Panc1 (cell line): ENCODE measurements at regions not wholly inside any gene's neighbourhood (a gene's known extent, or its start where the extent isn't known, plus 50 kb on each side); places are given as distances from the start of the nearest gene placed in this dataset.

Experiments
- ATAC-seq: fragments of 200-7000 bp; cut with Tn5 transposase; 2 replicates; pipeline ENCODE4 v1.9.1; 2020; ENCODE audit warnings: mild to moderate bottlenecking, moderate library complexity
- BruUV-seq: library from RNA; stranded (reverse); fragments of 400-500 nt; replicated peaks from 2 replicates; lab custom pipeline; 2021; lab: Mats Ljungman, UMichigan
- CTCF ChIA-PET: fragments of 300-600 bp; sonication (Branson Sonifier 250); formaldehyde crosslinking; loops from one replicate; lab custom pipeline; 2022; ENCODE audit warnings: antibody characterized with exemption; lab: Charles Lee
- POLR2A ChIA-PET: fragments of 300-600 bp; sonication (Branson Sonifier 250); formaldehyde crosslinking; loops from one replicate; lab custom pipeline; 2022; ENCODE audit warnings: antibody characterized with exemption; lab: Charles Lee
- DNase-seq: peaks from one replicate; pipeline ENCODE4 v3.0.0-alpha.2; 2010; ENCODE audit warnings: low read depth, low spot score
- H3K27ac ChIP-seq: 2 replicates; pipeline ENCODE4 v1.5.1; 2011; ENCODE audit warnings: mild to moderate bottlenecking, low read length, inconsistent platforms
- H3K27me3 ChIP-seq: fragments of 200-500 bp; sonication (Bioruptor generic); 2 replicates; pipeline ENCODE4 v1.6.0; 2014; ENCODE audit warnings: low read length, inconsistent platforms; ENCODE audit not compliant: control insufficient read depth, insufficient read depth
- H3K36me3 ChIP-seq: fragments of 200-500 bp; sonication (Bioruptor generic); 2 replicates; pipeline ENCODE4 v1.5.1; 2014; ENCODE audit warnings: inconsistent platforms, mild to moderate bottlenecking, low read length, moderate library complexity; ENCODE audit not compliant: control insufficient read depth, insufficient read depth
- H3K4me1 ChIP-seq: 2 replicates; pipeline ENCODE4 v1.5.1; 2011; ENCODE audit warnings: inconsistent platforms, mild to moderate bottlenecking, low read length, moderate library complexity; ENCODE audit not compliant: control insufficient read depth, insufficient read depth
- H3K4me3 ChIP-seq, 2 experiments: 2 replicates each; pipeline ENCODE4 v1.5.1; 2011 to 2012; ENCODE audit warnings: low read depth in 2 of 2, low read length in 2 of 2, mild to moderate bottlenecking in 2 of 2, inconsistent platforms in 1 of 2, moderate library complexity in 1 of 2
- H3K9me3 ChIP-seq: fragments of 200-500 bp; sonication (Bioruptor generic); 2 replicates; pipeline ENCODE4 v1.5.1; 2014; ENCODE audit warnings: low read depth, mild to moderate bottlenecking, inconsistent platforms, low read length, moderate library complexity; ENCODE audit not compliant: control insufficient read depth, insufficient read depth
- POLR2AphosphoS5 ChIP-seq: IDR thresholded peaks from 2 replicates; pipeline ENCODE4 v1.6.1; 2012; ENCODE audit warnings: mild to moderate bottlenecking, low read depth, low read length, moderate library complexity
- REST ChIP-seq, 2 experiments: IDR thresholded peaks; 2 replicates each; pipeline ENCODE4 v1.6.1; 2011 to 2012; ENCODE audit warnings: low read depth in 2 of 2, control low read depth in 1 of 2, low read length in 1 of 2, mild to moderate bottlenecking in 1 of 2, moderate library complexity in 1 of 2; ENCODE audit not compliant: insufficient read depth in 1 of 2
- SIN3A ChIP-seq: IDR thresholded peaks from 2 replicates; pipeline ENCODE4 v1.6.1; 2012; ENCODE audit warnings: low read depth, mild to moderate bottlenecking, low read length, moderate library complexity, borderline replicate concordance; ENCODE audit not compliant: insufficient read depth
- TCF7L2 ChIP-seq: IDR thresholded peaks from 2 replicates; pipeline ENCODE4 v1.6.1; 2011; ENCODE audit warnings: mild to moderate bottlenecking, low read depth, low read length, inconsistent platforms
- in situ Hi-C: cut with HindIII; loops from 2 replicates; pipeline ENCODE4 v1.10.0; 2016; ENCODE audit warnings: low sequenced_read_pairs, low pct_unique_long_range_greater_than_20kb
- intact Hi-C: fragments of 100-400 bp; cut with micrococcal nuclease; formaldehyde crosslinking; loops from one replicate; pipeline ENCODE4 v1.10.0; 2022; ENCODE audit not compliant: unreplicated experiment
- TF ChIP-seq, protein P1 (sequence below): fragments of 450-650 bp; IDR thresholded peaks from 2 replicates; pipeline ENCODE4 v1.5.1; 2017; ENCODE audit warnings: mild to moderate bottlenecking

- TF ChIP-seq POLR2AphosphoS5 (no peak), SIN3A (no peak), TCF7L2 (no peak), REST (IDR thresholded peaks at IDR 0.05; ENCODE audit: insufficient read depth in 1 of 2, low read depth in 2 of 2, low read length in 1 of 2) (no peak)
- TF ChIP-seq, protein P1, sequence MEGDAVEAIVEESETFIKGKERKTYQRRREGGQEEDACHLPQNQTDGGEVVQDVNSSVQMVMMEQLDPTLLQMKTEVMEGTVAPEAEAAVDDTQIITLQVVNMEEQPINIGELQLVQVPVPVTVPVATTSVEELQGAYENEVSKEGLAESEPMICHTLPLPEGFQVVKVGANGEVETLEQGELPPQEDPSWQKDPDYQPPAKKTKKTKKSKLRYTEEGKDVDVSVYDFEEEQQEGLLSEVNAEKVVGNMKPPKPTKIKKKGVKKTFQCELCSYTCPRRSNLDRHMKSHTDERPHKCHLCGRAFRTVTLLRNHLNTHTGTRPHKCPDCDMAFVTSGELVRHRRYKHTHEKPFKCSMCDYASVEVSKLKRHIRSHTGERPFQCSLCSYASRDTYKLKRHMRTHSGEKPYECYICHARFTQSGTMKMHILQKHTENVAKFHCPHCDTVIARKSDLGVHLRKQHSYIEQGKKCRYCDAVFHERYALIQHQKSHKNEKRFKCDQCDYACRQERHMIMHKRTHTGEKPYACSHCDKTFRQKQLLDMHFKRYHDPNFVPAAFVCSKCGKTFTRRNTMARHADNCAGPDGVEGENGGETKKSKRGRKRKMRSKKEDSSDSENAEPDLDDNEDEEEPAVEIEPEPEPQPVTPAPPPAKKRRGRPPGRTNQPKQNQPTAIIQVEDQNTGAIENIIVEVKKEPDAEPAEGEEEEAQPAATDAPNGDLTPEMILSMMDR, result no peak
Observed at GRCh38 chr2:196253116-196253480, 81.7 kb upstream of the STK17B start.

DNA sequence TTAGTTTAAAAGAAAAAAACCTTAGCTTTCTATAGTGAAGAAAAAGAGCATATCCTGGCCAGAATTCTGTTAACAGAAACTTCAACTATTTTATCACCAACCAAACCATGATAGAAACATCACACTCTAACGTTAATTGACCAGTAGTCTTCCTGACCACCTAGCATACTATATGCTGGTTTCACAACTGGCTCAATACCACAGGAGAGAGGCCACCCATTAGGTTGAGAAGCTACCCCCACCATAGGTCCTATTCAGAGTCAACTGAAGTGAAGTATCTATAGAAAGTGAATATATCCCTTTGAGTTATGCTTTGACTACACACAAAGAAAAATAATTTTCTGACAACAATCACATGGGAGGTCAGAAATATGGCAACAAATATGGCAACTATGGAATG, 85.2 kb upstream of the STK17B start:
- TF ChIP-seq SIN3A, result no peak
- Histone ChIP-seq H3K36me3 (no peaks in the 10 kb centered on the region), H3K4me1 (no peaks in the 10 kb centered on the region), H3K4me3 (no peak overlapping the region), H3K27ac (no peak overlapping the region), H3K9me3 (no peaks in the 10 kb centered on the region), H3K27me3 (no peaks in the 10 kb centered on the region)
- ATAC-seq (no peak), DNase-seq (no peak)
- CTCF ChIA-PET, result no interaction called here
- in situ Hi-C loops (no loop called here), intact Hi-C loops (no loop called here)
- BruUV-seq, result no TSS peak
- POLR2A ChIA-PET, result no interaction called here

More at GRCh38 chr2:196253116-196253480, 81.7 kb upstream of the STK17B start:
- intact Hi-C loops, result no loop called here
- Histone ChIP-seq H3K27ac (no peak overlapping the region), H3K4me3 (no peak overlapping the region), H3K27me3 (no peaks in the 10 kb centered on the region), H3K9me3 (no peaks in the 10 kb centered on the region), H3K4me1 (no peaks in the 10 kb centered on the region), H3K36me3 (no peaks in the 10 kb centered on the region)
- POLR2A ChIA-PET, result no interaction called here
- CTCF ChIA-PET, result interaction anchor here (0.6 kb wide), 1 partner anchor 10 kb away, joined by 6 read pairs; no protein-coding TSS in a partner anchor
- in situ Hi-C loops, result no loop called here
- ATAC-seq (no peak), DNase-seq (no peak)
- no TSS peak for BruUV-seq

- Histone ChIP-seq H3K36me3 (no peaks in the 10 kb centered on the region), H3K9me3 (no peaks in the 10 kb centered on the region), H3K4me3 (no peak overlapping the region), H3K27ac (no peak overlapping the region), H3K27me3 (no peaks in the 10 kb centered on the region), H3K4me1 (no peaks in the 10 kb centered on the region)
- in situ Hi-C loops, result no loop called here
- no peak for DNase-seq
- intact Hi-C loops, result no loop called here
- TF ChIP-seq SIN3A (no peak), TCF7L2 (no peak)
- ChIA-PET CTCF (no interaction called here), POLR2A (no interaction called here)
- ATAC-seq, result no peak
- no TSS peak for BruUV-seq
Observed at GRCh38 chr2:196257086-196257485, 85.7 kb upstream of the STK17B start.
